ENCODE measurements at regions not wholly inside any gene's neighbourhood (a gene's known extent, or its start where the extent isn't known, plus 50 kb on each side); places are given as distances from the start of the nearest gene placed in this dataset.

DNA sequence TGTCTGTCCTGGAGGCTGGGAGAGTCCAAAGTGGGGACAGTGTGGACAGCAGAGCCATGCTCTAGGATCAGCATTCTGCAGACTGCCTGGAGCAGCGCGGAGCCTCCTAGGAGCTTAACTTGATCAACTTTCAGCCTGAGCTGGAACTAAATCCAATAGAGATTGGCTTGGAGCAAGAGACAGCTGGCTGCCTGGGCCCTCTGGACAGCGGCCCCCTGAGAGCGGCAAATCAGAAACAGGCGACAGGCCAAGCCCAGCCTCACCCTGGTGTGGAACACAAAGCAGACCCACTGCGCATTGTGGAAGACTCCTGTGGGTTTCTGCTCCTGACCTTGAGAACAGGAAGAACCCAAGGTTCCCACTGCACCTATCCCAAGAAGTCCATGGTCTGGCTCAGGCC is 462.2 kb downstream of the TSHZ3 start:
- DNase-seq = no peak

DNA sequence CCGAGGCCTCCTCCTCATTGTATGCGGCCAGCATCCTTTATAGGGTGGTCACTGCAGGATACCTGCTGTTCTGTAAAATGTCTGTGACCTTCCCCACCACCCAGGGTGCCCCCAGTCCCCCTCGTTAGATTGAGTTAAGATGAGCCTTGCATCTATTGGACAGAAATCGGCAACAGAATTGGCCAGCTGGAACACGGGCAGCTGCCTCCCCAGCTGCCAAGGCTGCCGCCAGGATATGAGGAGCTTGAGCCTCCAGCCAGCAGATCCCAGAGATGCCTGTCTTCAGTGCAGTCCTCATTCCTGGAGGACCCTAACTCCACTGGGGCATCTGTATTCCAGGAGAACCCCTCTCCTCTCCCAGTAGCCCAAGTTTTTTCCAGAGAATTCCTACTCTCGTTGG is 463.0 kb downstream of the TSHZ3 start:
- no peak for DNase-seq

DNA sequence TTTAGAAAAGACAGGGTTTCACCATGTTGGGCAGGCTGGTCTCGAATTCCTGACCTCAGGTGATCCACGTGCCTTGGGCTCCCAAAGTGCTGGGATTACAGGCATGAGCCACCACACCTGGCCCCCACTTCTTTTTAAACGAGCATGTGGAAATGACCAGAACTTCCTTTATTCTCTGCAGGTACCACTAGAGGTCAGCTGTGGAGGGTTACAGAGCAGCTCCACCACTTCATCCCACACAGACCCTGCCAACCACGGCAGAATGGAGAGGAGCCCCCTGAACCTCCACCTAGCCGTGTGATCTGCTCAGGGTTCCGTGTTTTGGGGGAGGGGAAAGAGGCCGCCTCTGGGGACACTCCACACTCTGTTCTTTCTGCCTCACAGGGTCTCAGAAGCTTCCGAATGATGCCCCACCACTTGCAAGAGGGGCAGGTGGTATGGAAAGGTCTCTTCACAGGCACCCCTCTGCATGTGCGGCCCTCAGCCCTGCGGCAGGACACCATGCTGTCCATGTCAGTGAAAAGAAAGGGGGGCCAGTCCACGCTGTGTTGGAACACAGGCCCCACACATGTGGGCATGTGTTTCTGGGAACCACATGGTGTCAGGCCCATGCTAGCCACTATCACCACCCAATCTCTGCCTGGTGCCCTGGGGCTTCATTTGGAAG is 465.0 kb downstream of the TSHZ3 start:
- no peak for DNase-seq

DNA sequence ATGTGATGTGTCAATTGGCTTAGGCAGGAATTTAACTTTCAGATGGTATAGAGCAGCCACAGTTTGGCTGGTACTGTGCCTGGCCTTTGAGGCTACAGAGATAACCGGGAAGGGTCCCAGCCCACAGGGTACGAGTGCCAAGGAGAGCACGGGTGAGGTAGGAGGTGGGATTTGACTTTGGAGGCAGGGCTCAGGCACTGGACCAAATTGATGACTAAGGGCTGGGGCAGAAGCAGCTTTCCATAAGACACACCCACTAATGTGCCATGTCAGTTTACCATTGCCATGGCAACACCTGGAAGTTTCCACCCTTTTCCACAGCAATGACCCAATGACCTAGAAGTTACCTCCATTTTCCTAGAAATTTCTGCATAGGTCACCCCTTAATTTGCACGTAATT is 466.2 kb downstream of the TSHZ3 start:
- no peak for DNase-seq

DNA sequence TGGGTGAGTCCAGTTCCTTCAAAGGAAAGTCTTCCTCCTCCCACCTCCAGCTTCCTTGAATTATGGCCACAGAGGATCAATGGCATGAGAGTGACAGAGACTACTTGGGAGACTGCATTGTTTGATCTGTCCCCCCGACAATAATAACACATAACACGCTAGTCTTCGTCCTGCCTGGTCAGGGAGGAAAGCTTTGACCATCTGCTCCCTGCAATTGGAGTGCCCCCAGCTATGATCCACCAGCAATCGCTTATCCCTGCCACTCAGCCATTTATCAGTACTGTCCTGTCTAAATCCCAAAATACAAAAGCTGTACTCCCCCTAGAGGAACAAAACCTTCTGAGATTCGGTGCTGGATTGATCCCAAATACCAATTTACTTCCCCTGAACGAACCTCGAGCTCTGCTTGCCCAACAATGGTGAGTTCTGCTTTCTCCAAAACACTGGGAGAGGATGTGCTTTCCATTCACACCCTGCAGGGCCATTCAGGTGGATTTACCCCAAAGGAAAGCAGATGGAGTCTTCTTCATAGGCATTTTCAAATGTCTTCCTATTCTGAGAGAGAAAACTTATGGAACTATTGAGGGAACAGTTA is 466.7 kb downstream of the TSHZ3 start:
- DNase-seq = no peak

DNA sequence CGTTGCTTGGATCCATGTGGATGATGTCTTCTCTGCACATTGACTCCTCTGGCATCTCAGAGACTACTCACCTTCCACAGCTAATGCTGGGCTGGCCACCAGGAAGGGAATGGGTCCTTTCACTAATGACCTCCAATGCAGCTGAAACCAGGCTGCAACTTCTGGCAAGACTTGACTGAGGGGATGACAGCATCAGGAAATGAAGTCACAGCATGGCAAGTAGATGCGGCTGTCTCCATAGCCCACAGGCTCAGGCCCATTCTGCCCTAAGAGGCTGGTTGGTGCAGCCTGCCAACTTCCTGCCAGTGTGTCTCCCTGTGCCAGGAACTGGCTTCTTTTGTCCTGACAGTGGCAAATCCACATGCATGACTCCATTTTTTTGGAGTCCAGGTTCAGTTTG is 467.3 kb downstream of the TSHZ3 start:
- DNase-seq = no peak

DNA sequence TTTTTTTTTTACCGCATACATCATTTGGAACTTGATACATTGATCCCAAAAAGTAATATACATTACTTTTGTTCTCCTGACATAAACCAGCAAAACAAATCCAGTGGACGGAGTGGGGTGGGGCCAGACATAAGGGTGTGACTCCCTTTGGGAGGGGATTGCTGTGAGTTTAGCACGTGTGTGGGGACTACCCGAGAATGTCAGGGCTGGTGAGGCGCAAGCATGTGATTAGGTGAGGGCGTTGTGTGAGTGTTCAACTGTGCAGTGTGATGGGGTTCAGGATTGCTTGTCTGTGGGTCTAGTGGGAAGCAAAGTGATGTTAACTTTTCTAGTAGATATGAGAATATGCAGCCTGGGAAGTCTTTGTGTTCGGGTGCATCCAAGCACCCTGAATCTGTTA is 468.0 kb downstream of the TSHZ3 start:
- DNase-seq = no peak

DNA sequence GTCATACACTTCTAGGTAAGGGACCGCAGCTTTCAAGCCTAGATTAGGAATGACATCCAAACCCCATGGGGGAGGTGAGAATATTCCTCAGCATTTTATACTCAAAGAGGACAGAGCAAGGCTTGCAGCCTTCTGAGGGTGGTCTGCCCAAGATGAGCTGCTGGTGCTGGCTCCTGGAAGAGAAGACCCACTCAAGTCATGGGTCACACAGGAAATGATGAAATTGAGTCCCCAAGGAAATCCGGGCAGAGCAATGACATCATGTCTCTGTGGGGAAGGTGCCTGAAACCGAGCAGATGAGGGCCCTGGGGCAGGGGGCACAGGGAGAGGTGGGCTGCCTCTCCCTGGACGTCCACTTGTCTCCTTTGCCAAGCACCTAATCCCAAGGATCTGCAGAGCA is 468.7 kb downstream of the TSHZ3 start:
- no peak for DNase-seq

DNA sequence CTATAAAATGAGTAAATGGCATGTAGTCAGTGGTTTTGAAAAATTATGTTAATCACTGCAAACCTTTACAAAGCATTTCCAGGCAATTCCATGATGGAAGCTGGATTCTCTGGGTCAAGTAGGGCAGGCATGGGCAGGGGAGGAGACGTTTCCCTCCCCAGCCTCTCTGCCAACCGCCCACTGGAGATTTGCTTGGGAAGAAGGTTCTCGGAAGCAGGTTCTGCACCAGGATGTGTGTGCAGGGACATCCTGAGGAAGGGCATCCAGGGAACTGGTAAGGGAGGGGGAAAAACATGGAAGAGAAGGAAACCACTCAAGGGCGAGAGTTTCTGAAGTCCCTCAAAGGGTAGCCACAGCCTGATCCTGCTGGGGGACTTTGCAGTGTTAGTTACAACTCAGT is 469.1 kb downstream of the TSHZ3 start:
- no peak for DNase-seq

DNA sequence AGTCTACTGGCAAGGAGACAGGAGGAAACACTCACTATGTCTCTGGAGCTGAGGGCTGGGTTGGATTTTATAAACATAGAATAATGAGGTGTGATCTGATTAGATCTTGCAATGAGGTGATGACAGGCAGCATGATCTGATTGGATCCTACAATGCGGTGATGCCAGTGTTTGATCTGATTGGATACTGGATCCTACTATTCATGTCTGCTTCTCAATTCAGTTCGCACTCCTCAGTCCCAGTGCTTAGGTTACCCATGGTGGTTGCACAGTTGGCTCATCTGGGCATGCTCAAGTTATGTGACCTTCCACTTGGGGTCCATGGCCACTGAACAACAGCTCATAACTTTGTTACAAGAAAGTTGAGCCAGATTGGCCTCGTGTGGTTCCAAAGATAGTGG is 469.5 kb downstream of the TSHZ3 start:
- no peak for DNase-seq

DNA sequence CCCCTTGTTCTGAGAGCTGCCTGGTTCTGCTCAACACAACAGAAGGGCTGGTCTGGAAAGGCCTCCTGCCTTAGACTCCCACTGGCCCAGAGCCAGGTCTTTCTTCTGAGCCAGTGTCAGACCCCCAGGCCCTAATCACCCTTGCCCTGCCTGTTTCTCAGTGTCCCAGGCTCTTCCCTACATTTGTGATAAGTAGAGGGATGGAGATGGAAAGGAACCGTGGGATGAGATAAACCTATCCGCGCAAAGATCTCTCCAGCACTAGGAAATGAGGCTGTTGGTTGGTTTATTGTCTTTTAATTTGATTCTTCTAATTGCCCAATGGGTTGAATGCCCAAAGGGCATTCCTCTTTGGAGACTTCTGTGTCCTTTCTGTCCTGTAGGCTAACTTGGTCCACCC is 470.0 kb downstream of the TSHZ3 start:
- no peak for DNase-seq

DNA sequence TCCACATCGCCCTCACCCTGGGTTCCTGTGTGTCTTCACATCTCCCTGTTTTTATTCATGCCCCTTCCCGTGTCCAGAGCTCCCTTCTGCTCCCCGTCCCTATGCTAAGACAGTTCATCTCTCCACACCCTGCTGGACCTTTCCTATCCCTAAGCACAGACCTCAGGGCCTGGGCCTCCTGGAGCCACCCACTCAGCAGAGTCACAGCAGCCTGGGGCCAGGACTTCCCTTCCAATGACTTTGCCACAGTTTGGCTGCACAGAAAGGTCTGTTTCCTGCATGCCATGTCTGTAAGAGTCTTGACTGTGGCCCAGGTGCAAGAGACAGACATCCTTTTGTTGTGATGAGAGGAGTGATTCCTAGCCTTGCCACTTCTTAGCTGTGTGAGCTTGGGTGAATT is 470.7 kb downstream of the TSHZ3 start:
- no peak for DNase-seq

DNA sequence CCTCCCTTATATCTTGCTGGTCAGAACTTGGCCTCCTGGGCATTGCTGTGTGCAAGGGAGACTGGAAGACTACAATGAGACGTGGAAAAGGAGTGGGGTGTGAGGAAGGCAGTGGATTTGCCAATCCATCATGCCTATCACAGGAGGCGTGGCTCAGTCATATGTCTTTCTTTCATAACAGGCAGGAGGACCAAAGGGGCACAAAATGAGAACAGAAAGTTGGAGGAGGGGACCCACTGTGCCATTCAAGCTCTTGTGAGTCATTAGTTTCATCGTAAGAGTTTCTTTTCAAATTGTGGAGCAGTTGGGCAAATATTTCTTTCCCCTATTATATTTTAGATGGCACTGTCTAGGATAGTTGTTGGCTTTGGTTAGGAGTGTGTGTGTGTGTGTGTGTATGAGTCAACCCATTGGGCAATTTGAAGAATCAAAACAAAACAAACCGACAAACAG is 471.5 kb downstream of the TSHZ3 start:
- no peak for DNase-seq

DNA sequence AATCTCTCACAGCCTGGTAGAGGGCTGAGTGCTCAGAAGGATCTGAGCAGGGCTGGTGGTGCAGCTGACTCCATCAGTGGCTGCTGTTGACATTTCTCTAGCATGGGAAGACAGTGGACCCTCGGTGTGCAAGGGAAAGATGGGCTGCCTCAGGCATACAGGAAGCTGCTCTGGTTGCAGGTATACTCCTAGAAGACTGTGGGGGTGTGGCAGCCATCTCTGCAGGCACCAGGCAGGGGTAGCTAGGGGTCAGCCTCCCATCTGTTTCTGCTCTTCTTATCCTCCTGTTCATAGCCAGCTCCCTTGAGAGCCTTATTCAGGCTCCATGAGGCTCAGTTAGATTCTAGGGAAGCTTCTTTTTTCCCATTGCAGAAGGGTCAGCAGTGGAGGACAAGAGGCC is 475.5 kb downstream of the TSHZ3 start:
- DNase-seq = no peak

DNA sequence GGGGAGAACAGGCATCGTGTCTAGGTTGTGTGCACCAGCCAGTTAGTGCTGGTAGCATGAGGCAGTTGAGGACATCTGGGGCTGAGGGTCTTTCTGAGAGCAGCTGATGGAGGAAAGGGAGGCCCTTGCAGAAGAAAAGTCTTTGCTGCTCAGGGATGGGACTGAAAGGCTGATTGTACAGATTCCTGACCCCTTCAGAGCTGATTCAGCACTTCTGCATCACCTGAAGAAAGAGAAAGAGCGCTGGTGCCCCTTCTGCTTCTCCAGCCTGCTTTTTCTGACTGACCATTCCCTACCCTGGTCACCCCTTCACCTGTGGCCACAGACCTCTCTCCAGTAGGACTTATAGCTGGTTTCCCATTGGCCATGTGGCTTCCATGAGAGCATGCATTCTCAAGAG is 476.2 kb downstream of the TSHZ3 start:
- no peak for DNase-seq

DNA sequence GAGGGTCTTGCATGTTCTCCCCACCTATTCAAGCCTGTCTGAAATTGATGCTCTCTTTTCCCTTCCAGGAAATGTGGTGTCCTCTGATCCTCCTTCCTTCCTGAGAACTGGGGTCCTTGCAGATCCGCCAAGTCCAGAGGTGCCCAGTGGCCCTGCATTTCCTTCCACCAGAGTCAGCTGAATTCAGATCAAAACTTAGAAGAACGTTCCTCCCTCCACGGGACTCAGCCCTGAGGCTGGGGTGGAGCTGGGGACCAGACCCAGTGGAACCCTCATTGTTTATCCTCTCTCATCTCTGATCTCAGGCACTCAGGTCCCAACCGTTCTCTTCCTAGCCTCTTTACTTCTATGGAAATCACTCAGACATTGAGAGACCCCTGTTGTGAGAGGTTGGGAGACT is 477.3 kb downstream of the TSHZ3 start:
- no peak for DNase-seq

DNA sequence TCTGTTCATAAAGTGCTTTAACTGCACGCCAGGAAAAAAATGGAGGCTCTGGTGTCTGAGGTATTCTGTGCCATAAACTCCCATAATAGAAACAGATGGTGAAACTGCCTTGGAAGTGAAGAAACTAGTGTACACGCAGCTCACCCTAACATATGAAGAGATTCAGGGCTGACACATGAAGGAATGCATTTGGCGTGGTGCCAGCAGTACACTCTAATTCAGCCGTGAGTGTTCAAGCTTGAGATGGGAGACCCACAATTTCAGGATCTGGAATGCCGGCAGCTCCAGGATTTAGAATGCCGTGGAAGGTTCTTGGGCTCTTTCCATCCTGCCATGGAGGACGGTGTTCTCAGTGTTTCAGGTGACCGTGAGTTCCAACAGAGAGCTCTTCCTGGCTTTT is 478.4 kb downstream of the TSHZ3 start:
- DNase-seq = peak; percentile 33

DNA sequence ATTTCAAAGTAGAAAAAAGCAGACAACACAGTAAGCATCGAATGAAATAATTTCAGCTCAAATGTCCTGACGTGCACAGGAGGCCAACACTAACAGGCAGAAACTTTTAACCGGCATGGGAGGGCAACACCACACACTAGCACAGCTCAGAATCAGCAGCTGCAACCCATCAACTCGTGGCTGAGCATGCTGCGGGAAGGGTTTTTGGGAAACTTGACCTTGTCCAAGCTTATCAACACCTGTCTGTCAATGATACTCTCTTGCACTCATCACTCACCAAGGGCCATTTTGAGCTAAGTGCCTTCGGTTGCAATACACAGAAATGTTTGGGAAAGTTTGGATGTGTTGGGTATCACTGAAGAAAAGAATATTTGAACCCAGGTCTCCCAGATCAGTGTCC is 483.7 kb downstream of the TSHZ3 start:
- DNase-seq = no peak

DNA sequence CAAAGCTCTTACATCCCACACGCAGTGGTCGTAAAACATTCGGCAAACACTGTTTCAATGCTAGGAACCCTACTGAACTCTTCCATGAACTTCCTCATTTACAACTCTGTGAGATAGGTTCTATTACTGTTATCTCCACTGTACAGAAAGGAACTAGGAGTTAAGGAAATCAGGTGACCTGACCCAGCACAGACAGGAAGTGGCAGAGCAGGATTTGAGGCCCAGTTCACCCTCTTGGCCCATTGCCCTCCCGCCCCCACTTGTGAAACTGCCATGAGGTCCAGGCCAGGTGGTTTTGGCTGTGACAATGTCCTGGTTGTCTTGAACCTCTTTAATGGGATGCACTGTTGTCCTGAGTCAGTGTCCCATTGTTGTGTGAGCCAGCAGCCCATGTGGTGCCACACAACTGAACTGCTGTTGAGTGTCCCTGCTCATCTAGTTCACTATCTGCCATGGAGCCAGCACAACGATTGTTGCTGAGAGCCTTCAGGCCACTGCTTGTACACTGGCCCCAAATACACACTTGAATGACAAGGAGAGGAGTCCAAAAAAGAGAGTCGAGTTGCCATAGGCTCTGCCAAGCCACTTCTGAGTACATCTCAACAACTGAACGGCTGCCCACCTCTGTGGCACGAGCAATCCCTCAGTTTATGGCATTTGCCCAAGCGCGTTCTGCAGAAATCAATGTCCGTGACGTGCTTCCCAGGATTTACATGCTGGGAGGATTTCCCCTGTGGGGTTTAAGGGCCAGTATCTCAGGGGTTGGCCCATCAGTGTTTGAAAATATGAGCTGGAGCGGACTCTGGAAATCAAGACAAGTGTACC is 484.6 kb downstream of the TSHZ3 start:
- DNase-seq = peak; percentile 27

DNA sequence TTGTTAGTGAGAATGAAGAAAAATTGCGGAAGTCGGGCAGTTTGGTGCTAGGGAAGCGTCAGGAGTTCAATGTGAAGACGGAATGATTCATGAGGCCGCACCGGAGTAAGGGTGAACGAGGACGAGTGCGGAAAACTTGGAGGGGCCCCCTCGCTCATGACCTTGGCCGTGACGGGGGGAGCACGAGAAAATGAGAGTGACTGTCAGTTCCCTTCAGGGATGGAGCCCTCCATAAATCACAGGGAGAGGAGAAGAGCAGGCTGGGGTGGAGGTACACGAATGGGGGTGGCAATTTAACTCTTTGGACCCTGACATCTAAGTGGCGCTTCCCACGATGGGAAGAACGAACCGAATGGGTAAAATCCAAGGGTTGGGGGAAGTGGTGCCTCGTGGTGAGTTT is 486.4 kb downstream of the TSHZ3 start:
- no peak for DNase-seq

DNA sequence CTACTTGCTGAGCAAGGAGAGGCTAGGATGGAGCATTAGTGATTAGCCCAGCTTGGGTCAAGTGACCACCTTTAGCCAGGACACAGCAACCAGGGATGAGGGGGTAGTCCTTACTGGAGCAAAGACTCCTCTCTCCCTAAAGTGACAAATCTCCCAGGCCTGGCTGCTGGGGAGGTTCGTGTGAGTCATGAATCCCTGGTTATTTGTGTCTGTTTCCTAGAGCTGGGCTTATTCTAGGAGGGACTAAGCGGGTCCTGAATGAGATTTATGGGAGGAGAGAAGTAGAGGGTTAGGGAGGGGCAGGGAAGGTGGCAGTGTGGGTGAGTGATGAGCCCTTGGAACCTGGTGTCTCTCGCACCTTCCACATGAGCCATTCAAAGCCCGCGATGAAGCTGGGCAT is 487.3 kb downstream of the TSHZ3 start:
- DNase-seq = no peak

DNA sequence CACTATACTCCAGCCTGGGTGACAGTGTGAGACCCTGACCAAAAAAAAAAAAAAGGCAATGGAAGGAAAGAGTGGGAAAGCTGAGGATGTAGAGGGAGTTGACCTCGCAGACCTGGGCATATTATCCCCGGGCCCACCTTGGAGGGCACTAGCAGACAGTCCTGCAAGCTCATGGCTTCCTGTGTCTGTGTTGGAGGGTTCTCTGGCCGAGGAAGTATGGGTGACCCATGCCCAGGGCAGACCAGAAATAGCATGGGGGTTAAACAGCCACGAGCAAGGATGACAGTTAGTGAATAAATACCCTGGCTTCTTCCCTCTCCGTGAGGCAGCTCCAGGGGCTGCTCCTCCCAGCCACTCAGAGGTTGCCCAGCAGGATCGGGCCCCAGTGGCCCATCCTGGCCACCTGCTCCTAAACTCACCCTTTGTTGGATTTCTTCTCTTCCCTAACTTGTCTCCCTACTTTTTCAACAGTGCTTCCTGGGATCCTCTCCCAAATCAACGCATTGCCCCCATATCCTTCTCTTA is 485.8 kb downstream of the ZNF536 start:
- no peak for DNase-seq

DNA sequence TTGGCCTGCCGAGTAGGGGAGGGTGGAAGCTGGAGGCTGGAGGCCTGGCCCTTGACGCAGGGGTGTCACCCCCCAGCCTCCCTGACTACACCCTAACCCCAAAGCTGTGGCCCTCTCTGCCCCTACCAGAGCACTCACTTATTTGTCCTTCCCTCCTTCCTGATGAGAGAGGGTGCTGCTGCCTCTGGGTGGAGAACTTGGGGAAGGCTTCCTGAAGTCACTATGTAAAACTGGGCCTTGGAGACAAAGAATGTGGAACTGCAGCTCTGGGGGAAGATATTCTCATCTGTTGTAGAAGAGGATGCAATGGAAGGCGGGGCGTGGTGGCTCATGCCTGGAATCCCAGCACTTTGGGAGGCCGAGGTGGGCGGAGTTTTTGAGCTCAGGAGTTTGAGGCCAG is 485.2 kb downstream of the ZNF536 start:
- no peak for DNase-seq

DNA sequence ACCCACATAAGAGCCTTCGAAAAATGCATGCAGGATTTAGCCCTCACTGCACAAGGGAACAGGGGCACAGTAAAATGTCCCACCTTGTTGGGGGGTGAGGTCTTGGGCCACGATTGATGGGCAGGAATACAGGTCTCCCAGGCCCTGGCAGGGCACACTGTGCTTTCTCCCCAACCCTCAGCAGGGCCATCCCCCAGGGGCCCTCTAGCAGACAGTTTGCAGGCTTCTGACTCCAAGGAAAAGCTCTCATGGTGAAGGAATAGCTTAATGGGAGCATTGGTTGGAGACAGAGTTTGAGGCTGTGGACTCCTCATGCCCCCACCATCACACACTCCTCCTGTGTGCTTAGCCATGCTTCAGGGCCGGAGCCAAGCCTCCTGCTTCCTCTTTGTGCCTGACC is 484.6 kb downstream of the ZNF536 start:
- no peak for DNase-seq
